ENCODE measurements at regions not wholly inside any gene's neighbourhood (a gene's known extent, or its start where the extent isn't known, plus 50 kb on each side); places are given as distances from the start of the nearest gene placed in this dataset.

DNA sequence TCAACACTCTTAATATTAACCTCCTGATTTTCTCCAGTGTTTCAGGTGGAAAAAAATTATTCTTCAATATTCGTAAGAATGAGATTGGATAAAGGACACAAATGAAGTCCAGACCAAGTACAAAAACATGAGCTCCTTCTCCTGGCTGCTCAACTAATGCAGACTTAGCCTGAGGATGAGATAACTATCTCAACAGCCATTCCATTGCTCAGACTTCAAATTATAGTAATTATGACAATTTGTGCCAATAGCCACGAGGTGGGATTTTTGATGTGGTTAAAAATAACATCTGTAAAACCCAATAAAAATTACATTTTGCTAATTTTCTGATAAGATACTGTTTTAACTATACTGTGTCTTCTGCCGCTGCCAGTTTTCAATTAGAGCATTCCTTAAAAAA, 323.6 kb downstream of the SOX2 start:
- intact Hi-C loops (cut with micrococcal nuclease): no loop called here
- ChIA-PET POLR2A (no interaction called here), CTCF (no interaction called here)
- H3K27ac ChIP-seq (ENCODE audit: insufficient read depth, low read depth, low read length): no peak overlapping the region
- no peaks in the 10 kb centered on the region for H3K9me3 ChIP-seq (replicated peaks; ENCODE audit: control insufficient read depth, insufficient read depth, low read length)
- H3K4me1 ChIP-seq (ENCODE audit: control insufficient read depth, extremely low read depth, insufficient read depth, low read length): no peaks in the 10 kb centered on the region
- no peaks in the 10 kb centered on the region for H3K36me3 ChIP-seq (ENCODE audit: control insufficient read depth in 2 of 2, extremely low read depth in 1 of 2, insufficient read depth in 2 of 2, low read length in 2 of 2)
- dilution Hi-C loops (cut with MboI; ENCODE audit: extremely low pct_ligation_motif_present, low sequenced_read_pairs): no loop called here
- no peak for TF ChIP-seq EZH2 (IDR thresholded peaks at IDR 0.05; ENCODE audit: borderline replicate concordance, low read depth, low read length, severe bottlenecking)
- TF ChIP-seq GATA2 (IDR thresholded peaks at IDR 0.05; ENCODE audit: insufficient read depth, insufficient read length, low read depth, low read length): no peak
- DNase-seq (ENCODE audit: low read depth, low spot score): no peak
- BruUV-seq (replicated peaks): no TSS peak
- H3K79me2 ChIP-seq (ENCODE audit: control insufficient read depth, insufficient read depth, low read length): no peaks in the 10 kb centered on the region
- H2AFZ ChIP-seq (ENCODE audit: low read depth, low read length): no peak overlapping the region
- FAIRE-seq: no peak
- H4K20me1 ChIP-seq (replicated peaks; ENCODE audit: control insufficient read depth, extremely low read depth, insufficient read depth, low read length): no peaks in the 10 kb centered on the region
- no peaks in the 10 kb centered on the region for H3K27me3 ChIP-seq (ENCODE audit: control insufficient read depth in 2 of 2, insufficient read depth in 2 of 2, low read length in 2 of 2)
- H3K9ac ChIP-seq (replicated peaks; ENCODE audit: extremely low read depth, insufficient read depth, low read length): no peak overlapping the region
- H3K9me1 ChIP-seq (replicated peaks; ENCODE audit: control insufficient read depth, extremely low read depth, insufficient read depth, low read length): no peaks in the 10 kb centered on the region
- no peak overlapping the region for H3K4me3 ChIP-seq (replicated peaks in 1 of 3; ENCODE audit: insufficient read depth in 1 of 3, low read depth in 1 of 3, low read length in 3 of 3)
- H3K4me2 ChIP-seq (ENCODE audit: insufficient read depth, low read length): no peak overlapping the region

DNA sequence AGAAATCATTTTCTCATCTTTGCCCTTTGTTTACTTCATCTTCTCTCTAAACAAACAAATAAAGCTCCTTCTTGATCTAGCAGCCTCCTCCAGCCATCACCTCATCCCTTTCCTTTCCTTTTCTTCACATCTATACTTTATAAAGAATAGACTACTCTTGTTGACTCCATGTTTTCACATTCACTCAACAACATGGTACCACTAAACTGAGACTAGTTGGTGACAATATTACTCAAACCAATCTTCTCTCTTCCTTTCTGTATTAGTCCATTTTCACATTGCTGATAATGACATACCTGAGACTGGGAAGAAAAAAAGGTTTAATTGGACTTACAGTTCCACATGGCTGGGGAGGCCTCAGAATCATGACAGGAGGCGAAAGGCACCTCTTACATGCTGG, 324.7 kb downstream of the SOX2 start:
- no peaks in the 10 kb centered on the region for H3K9me1 ChIP-seq (replicated peaks; ENCODE audit: control insufficient read depth, extremely low read depth, insufficient read depth, low read length)
- TF ChIP-seq GATA2 (IDR thresholded peaks at IDR 0.05; ENCODE audit: insufficient read depth, insufficient read length, low read depth, low read length) (no peak), POLR2AphosphoS5 (IDR thresholded peaks at IDR 0.05; ENCODE audit: insufficient read depth, low read depth, low read length) (no peak), EZH2 (IDR thresholded peaks at IDR 0.05; ENCODE audit: borderline replicate concordance, low read depth, low read length, severe bottlenecking) (no peak), JUN (IDR thresholded peaks at IDR 0.05; ENCODE audit: borderline replicate concordance, insufficient read depth, insufficient read length, low read depth) (no peak), POLR2A (IDR thresholded peaks at IDR 0.05; ENCODE audit: low read depth, low read length) (no peak), FOS (IDR thresholded peaks at IDR 0.05; ENCODE audit: borderline replicate concordance, insufficient read depth, low read length) (no peak), MYC (IDR thresholded peaks at IDR 0.05; ENCODE audit: low read depth, low read length) (no peak)
- TF ChIP-seq, protein P1, sequence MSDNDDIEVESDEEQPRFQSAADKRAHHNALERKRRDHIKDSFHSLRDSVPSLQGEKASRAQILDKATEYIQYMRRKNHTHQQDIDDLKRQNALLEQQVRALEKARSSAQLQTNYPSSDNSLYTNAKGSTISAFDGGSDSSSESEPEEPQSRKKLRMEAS (IDR thresholded peaks at IDR 0.05; ENCODE audit: insufficient read depth, insufficient read length): no peak
- TF ChIP-seq, protein P2, sequence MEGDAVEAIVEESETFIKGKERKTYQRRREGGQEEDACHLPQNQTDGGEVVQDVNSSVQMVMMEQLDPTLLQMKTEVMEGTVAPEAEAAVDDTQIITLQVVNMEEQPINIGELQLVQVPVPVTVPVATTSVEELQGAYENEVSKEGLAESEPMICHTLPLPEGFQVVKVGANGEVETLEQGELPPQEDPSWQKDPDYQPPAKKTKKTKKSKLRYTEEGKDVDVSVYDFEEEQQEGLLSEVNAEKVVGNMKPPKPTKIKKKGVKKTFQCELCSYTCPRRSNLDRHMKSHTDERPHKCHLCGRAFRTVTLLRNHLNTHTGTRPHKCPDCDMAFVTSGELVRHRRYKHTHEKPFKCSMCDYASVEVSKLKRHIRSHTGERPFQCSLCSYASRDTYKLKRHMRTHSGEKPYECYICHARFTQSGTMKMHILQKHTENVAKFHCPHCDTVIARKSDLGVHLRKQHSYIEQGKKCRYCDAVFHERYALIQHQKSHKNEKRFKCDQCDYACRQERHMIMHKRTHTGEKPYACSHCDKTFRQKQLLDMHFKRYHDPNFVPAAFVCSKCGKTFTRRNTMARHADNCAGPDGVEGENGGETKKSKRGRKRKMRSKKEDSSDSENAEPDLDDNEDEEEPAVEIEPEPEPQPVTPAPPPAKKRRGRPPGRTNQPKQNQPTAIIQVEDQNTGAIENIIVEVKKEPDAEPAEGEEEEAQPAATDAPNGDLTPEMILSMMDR (IDR thresholded peaks at IDR 0.05; ENCODE audit: extremely low read depth in 1 of 2, insufficient read depth in 1 of 2, low read depth in 1 of 2, low read length in 2 of 2): no peak
- H3K4me2 ChIP-seq (ENCODE audit: insufficient read depth, low read length): no peak overlapping the region
- no peaks in the 10 kb centered on the region for H3K4me1 ChIP-seq (ENCODE audit: control insufficient read depth, extremely low read depth, insufficient read depth, low read length)
- H3K79me2 ChIP-seq (ENCODE audit: control insufficient read depth, insufficient read depth, low read length): no peaks in the 10 kb centered on the region
- no peak overlapping the region for H3K27ac ChIP-seq (ENCODE audit: insufficient read depth, low read depth, low read length)
- dilution Hi-C loops (cut with MboI; ENCODE audit: extremely low pct_ligation_motif_present, low sequenced_read_pairs) (no loop called here), intact Hi-C loops (cut with micrococcal nuclease) (no loop called here)
- no peaks in the 10 kb centered on the region for H3K9me3 ChIP-seq (replicated peaks; ENCODE audit: control insufficient read depth, insufficient read depth, low read length)
- H2AFZ ChIP-seq (ENCODE audit: low read depth, low read length): no peak overlapping the region
- ChIA-PET POLR2A (no interaction called here), CTCF (no interaction called here)
- FAIRE-seq (no peak), DNase-seq (ENCODE audit: low read depth, low spot score) (no peak)
- H3K27me3 ChIP-seq (ENCODE audit: control insufficient read depth in 2 of 2, insufficient read depth in 2 of 2, low read length in 2 of 2): no peaks in the 10 kb centered on the region
- no peaks in the 10 kb centered on the region for H3K36me3 ChIP-seq (ENCODE audit: control insufficient read depth in 2 of 2, extremely low read depth in 1 of 2, insufficient read depth in 2 of 2, low read length in 2 of 2)
- no TSS peak for BruUV-seq (replicated peaks)
- H4K20me1 ChIP-seq (replicated peaks; ENCODE audit: control insufficient read depth, extremely low read depth, insufficient read depth, low read length): no peaks in the 10 kb centered on the region
- no peak overlapping the region for H3K4me3 ChIP-seq (replicated peaks in 1 of 3; ENCODE audit: insufficient read depth in 1 of 3, low read depth in 1 of 3, low read length in 3 of 3)
- no peak overlapping the region for H3K9ac ChIP-seq (replicated peaks; ENCODE audit: extremely low read depth, insufficient read depth, low read length)
